ENCODE measurements at regions not wholly inside any gene's neighbourhood (a gene's known extent, or its start where the extent isn't known, plus 50 kb on each side); places are given as distances from the start of the nearest gene placed in this dataset.

DNA sequence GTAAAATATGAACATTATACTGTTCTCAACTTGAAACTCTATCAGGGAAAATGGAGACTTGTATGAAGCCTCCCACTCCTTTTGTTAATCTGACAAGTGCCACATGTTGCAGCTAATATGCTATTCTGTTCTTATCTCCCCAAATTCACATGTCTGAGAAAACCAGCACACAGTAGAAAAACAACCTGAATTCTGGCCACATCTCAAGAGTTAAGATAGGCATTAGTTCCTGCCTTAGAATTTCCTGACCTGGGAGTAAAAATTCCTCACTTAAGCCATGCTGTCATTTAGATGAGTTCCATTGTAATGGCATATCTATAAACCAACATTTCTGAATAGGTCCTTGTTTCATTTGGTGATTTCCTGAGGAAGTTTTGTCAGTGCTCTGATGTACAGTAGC lies 1098.5 kb downstream of the EFNB2 start:
- Histone ChIP-seq H3K4me1 (ENCODE audit: insufficient read depth, low read length) (peaks cover 5% of the 10 kb centered on the region; the same call in 1 of the 2 replicates), H3K9ac (ENCODE audit: low read depth, low read length) (no peak overlapping the region), H3K36me3 (ENCODE audit: insufficient read depth, low read length) (no peaks in the 10 kb centered on the region), H3K9me3 (ENCODE audit: control insufficient read depth, insufficient read depth, low read length) (no peaks in the 10 kb centered on the region)

DNA sequence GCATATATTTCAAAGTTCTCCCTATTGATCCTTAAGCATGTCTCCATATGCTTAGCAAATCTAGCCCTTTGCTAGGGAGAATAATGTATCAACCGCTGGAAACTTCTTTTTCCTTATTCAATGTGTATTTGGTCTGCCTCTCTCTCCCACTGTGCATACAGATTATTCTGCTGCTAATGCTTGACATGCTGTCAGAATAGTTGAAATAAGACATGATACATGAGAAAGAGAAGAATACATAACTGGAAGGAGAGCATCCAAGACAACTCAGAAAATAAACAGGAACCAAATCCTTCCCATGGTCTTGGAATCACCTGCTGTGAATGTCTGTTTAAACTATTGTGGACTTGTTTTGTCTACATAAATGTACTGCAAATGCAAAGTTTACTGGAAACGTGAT lies 1103.0 kb downstream of the EFNB2 start:
- H3K4me1 ChIP-seq (ENCODE audit: insufficient read depth, low read length) = peaks cover 5% of the 10 kb centered on the region; the same call in 1 of the 2 replicates
- H3K9me3 ChIP-seq (ENCODE audit: control insufficient read depth, insufficient read depth, low read length) = no peaks in the 10 kb centered on the region
- no peaks in the 10 kb centered on the region for H3K36me3 ChIP-seq (ENCODE audit: insufficient read depth, low read length)
- no peak overlapping the region for H3K9ac ChIP-seq (ENCODE audit: low read depth, low read length)

DNA sequence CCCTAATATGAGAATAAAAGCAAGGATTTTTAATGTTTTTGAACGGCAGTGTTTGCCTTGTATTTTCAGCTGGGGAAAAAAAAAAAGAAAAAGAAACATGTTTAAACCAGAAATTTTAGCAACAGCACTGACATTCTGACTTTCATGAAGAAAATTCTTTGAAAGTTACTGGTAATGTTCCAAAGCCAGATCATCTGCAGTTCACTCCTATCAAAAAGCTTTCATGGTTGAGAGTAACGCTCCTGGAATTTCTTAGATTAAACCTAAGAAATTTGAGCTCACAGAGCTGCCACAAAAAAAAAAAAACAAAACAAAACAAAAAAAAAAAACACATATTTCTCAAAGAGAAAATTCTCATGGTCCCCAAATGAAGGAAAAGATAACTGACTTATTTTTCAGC lies 1106.7 kb downstream of the EFNB2 start:
- no peak overlapping the region for H3K9ac ChIP-seq (ENCODE audit: low read depth, low read length)
- H3K4me1 ChIP-seq (ENCODE audit: insufficient read depth, low read length) = no peaks in the 10 kb centered on the region
- H3K9me3 ChIP-seq (ENCODE audit: control insufficient read depth, insufficient read depth, low read length) = no peaks in the 10 kb centered on the region
- no peaks in the 10 kb centered on the region for H3K36me3 ChIP-seq (ENCODE audit: insufficient read depth, low read length)

DNA sequence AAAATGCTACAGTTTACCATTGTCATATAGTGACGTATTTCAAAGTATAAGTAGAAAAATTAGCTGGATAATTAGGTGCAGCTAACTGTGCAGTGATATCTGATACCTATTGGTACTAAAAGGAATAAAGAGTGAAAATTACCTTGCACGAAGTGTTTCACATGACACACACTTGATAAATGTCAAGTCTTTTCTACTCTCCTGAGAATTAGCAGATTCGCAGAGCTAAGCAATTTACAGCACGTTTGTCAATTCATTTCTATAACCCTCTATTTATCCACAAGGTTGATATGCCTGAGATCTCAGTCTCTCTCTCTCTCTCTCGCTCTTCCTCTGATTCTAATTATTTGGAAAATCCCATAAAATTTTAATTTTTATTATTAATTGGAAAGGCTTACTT lies 1109.0 kb downstream of the EFNB2 start:
- no peak overlapping the region for H3K9ac ChIP-seq (ENCODE audit: low read depth, low read length)
- no peaks in the 10 kb centered on the region for H3K36me3 ChIP-seq (ENCODE audit: insufficient read depth, low read length)
- no peaks in the 10 kb centered on the region for H3K4me1 ChIP-seq (ENCODE audit: insufficient read depth, low read length)
- H3K9me3 ChIP-seq (ENCODE audit: control insufficient read depth, insufficient read depth, low read length) = no peaks in the 10 kb centered on the region

DNA sequence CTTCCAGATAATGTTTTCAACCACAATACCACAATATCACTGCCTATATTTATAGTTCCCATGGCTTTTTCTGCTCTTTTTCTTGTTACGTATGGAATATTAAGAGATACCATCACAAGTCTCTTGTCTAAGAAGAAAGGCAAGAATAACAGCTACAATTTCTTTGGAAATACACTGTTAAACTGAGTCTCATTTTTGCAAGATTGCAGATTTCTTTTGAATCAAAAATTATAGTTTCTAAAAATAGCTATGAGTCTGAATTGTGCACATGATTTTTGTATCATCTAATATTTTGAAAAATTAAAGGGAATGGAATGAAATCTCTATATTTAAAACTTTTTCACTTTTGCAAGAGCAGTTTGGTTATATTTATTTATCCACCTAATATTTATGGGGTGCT lies 1120.8 kb downstream of the EFNB2 start:
- no peaks in the 10 kb centered on the region for H3K36me3 ChIP-seq (ENCODE audit: insufficient read depth, low read length)
- no peaks in the 10 kb centered on the region for H3K4me1 ChIP-seq (ENCODE audit: insufficient read depth, low read length)
- H3K9ac ChIP-seq (ENCODE audit: low read depth, low read length) = no peak overlapping the region
- H3K9me3 ChIP-seq (ENCODE audit: control insufficient read depth, insufficient read depth, low read length) = no peaks in the 10 kb centered on the region

DNA sequence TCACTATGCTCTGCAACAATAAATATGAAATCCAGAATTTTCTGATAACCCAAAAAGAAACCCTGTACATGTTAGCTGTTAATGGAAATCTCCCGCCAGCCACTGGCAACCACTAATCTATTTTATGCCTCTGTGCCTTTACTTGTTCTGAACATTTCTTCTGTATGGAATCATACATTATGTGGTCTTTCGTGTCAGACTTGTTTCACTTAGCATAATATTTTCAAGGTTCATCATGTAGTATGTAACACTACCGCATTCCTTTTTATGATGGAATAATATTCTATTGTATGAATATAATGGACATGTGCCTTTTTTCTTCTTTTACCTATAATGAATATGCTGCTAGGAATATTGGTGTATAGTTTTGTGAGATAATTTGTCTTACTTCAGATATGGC lies 1123.3 kb downstream of the EFNB2 start:
- Histone ChIP-seq H3K9me3 (ENCODE audit: control insufficient read depth, insufficient read depth, low read length) (no peaks in the 10 kb centered on the region), H3K36me3 (ENCODE audit: insufficient read depth, low read length) (no peaks in the 10 kb centered on the region), H3K4me1 (ENCODE audit: insufficient read depth, low read length) (no peaks in the 10 kb centered on the region), H3K9ac (ENCODE audit: low read depth, low read length) (no peak overlapping the region)

DNA sequence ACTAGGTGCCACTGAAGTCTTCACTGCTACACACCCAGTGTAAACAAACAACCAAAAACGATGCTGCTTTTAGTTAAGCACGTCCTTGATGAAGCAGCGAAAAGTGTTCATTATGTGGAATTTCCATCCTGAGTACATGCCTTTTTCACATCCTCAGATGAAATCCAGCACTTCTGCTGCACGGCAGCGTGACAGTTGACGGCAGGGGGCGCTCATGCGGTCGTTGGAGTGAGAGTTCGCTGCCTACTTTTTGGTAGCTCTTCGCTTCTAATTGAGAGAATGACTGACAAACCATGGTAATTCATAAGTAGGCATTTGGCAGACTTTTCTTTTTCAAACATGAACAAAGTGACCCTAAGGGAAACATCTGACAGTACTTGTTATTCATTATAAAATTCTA lies 1124.9 kb downstream of the EFNB2 start:
- H3K9me3 ChIP-seq (ENCODE audit: control insufficient read depth, insufficient read depth, low read length) = no peaks in the 10 kb centered on the region
- no peaks in the 10 kb centered on the region for H3K36me3 ChIP-seq (ENCODE audit: insufficient read depth, low read length)
- H3K4me1 ChIP-seq (ENCODE audit: insufficient read depth, low read length) = no peaks in the 10 kb centered on the region
- peak overlapping the region; percentile 2; the same call in 1 of the 2 replicates for H3K9ac ChIP-seq (ENCODE audit: low read depth, low read length)

DNA sequence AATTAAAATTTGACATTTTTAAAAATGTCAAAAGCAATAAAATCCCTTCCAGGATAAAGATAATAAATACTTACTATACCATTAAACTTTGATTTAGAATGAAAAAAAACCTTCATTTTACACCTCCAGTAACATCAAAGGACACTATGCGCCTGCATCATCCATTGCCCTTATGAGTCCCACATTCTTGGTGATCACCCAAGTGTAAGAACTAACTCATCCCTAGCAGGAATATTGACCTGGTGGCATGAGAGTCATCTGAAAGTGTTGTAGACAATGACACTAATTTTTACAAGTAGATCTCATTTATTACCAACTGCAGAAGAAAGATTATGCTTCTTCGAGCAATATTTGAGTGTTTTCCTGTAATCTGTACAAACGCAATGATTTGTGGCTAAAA lies 1128.9 kb downstream of the EFNB2 start:
- Histone ChIP-seq H3K36me3 (ENCODE audit: insufficient read depth, low read length) (no peaks in the 10 kb centered on the region), H3K4me1 (ENCODE audit: insufficient read depth, low read length) (no peaks in the 10 kb centered on the region), H3K9me3 (ENCODE audit: control insufficient read depth, insufficient read depth, low read length) (no peaks in the 10 kb centered on the region), H3K9ac (ENCODE audit: low read depth, low read length) (no peak overlapping the region)

DNA sequence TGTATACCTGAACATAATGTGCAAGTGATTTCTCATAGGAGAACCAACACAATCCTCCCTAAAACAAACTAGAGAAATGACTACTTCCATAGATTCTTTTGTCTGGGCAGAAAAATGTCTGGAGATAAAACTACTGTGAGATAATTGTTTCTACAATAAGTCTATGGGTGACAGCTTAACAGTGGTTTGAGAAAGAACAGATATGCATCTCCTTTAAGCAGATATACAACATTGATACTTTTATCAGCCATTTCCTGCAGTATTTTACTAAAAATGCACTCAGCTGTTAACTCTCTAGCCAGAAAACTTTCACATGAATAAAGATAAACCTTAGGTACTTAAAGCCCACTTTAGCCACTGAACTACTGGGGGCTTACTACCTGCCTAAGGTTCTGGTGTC lies 1132.4 kb downstream of the EFNB2 start:
- Histone ChIP-seq H3K9me3 (ENCODE audit: control insufficient read depth, insufficient read depth, low read length) (no peaks in the 10 kb centered on the region), H3K36me3 (ENCODE audit: insufficient read depth, low read length) (no peaks in the 10 kb centered on the region), H3K9ac (ENCODE audit: low read depth, low read length) (no peak overlapping the region), H3K4me1 (ENCODE audit: insufficient read depth, low read length) (no peaks in the 10 kb centered on the region)

DNA sequence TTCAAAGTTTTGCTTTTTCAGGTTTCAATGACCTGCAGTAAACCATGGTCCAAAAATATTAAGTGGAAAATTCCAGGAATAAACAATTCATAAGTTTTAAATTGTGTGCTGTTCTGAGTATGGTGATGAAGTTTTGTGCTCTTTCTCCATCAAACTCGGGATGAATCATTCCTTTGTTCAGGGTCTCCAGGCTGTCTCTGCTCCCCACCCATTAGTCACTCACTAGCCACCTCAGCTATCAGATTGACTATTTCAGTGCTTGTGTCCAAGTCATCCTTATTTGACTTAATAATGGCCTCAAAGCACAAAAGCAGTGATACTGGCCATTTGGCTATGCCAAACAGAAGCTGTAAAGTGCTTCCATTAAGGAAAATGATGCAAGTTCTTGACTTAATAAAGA lies 1140.4 kb downstream of the EFNB2 start:
- no peaks in the 10 kb centered on the region for H3K9me3 ChIP-seq (ENCODE audit: control insufficient read depth, insufficient read depth, low read length)
- H3K36me3 ChIP-seq (ENCODE audit: insufficient read depth, low read length) = no peaks in the 10 kb centered on the region
- H3K4me1 ChIP-seq (ENCODE audit: insufficient read depth, low read length) = no peaks in the 10 kb centered on the region
- H3K9ac ChIP-seq (ENCODE audit: low read depth, low read length) = no peak overlapping the region

DNA sequence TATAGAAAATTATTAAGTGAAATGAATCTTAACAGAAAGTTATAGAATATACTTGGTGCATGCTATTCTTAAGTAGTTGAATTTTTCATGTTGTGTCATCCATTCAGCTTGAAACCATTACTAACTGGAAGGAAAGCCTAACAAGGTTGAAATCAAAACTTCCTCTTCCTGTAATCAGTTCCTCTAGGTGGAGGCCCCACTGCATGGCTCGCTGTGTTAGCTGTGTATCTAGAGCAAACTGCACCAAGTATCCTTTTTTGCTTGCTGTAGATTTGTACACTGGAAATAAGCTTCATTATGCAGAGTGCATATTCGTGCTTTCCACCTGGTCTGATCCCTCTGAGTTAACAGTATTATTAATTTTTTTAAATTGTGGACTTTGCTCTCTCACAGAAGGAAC lies 1146.1 kb downstream of the EFNB2 start:
- H3K9ac ChIP-seq (ENCODE audit: low read depth, low read length) = no peak overlapping the region
- no peaks in the 10 kb centered on the region for H3K9me3 ChIP-seq (ENCODE audit: control insufficient read depth, insufficient read depth, low read length)
- H3K36me3 ChIP-seq (ENCODE audit: insufficient read depth, low read length) = no peaks in the 10 kb centered on the region
- no peaks in the 10 kb centered on the region for H3K4me1 ChIP-seq (ENCODE audit: insufficient read depth, low read length)

DNA sequence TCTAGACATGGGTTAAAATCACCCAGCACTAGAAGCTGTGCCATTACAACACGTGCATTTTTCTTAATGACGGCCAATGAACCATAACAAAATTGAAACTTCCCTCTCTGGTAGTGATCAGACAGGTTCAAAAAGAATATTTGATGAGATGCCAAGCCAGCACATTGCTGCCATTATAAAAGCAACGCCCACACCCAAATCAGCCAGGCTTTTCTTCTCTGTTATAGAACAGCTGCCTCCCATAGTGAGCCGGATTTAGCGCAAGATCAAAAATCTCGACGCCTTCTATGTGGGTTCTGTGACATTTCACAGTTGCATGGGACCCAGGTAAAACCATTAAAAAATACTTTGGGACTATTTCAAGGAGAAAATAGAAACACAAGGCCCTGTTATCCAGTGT lies 1158.0 kb downstream of the EFNB2 start:
- Histone ChIP-seq H3K9me3 (ENCODE audit: control insufficient read depth, insufficient read depth, low read length) (no peaks in the 10 kb centered on the region), H3K4me1 (ENCODE audit: insufficient read depth, low read length) (no peaks in the 10 kb centered on the region), H3K36me3 (ENCODE audit: insufficient read depth, low read length) (no peaks in the 10 kb centered on the region)

DNA sequence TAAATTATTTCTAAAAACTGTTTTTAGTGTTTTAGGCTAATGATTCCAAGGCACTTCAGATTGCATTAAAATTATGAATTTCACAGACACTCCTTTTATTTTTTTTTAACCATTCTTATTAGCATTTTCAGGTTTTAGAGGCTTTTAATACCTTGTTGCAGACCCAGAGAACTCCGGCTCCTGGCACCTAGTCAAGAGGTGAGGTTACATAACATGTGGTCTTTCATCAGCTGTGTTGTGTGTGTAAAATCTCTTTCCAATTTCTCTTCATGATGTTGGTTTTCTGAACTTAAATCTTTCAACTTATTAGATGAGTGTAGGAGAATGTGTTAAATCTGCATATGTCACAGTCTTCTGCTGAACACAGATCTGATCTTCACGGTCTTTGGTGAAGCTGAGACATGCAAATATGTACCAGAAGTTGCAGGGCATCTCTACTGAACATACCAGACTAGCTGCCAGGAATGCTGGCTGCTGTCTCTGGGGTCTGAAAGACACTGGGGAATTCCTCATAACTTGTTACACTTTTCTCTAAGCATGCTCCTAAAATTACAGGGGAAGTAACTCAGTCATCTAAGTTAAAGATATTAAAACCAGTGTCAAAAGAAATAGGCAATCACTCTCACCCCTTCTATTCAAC lies 1165.3 kb downstream of the EFNB2 start:
- Histone ChIP-seq H3K4me1 (ENCODE audit: insufficient read depth, low read length) (no peaks in the 10 kb centered on the region), H3K9me3 (ENCODE audit: control insufficient read depth, insufficient read depth, low read length) (no peaks in the 10 kb centered on the region), H3K9ac (ENCODE audit: low read depth, low read length) (no peak overlapping the region), H3K36me3 (ENCODE audit: insufficient read depth, low read length) (no peaks in the 10 kb centered on the region)

More for the DNA sequence above, 1158.0 kb downstream of the EFNB2 start:
- no peak overlapping the region for H3K9ac ChIP-seq (ENCODE audit: low read depth, low read length)

DNA sequence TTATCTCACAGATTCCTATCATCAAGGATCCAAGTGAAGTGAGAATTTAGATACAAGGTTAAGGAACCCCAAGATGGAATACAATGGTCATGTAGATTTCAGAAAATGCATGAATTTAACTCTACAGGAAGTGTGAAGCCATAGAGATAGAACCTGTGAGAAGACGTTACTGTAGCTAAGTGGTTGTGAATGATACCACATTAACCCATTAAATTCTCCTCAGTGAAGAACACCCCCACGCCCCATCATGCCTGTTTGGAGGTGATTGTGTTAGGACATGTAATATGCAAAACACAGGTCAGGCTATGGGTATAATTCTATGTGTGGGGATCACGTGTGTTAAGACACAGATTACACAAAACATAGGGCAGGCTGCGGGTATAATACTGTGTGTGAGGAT lies 1166.7 kb downstream of the EFNB2 start:
- 0 out of 2 replicates have a peak, but pooled peaks cover 2% of the 10 kb centered on the region for H3K4me1 ChIP-seq (ENCODE audit: insufficient read depth, low read length)
- H3K36me3 ChIP-seq (ENCODE audit: insufficient read depth, low read length) = no peaks in the 10 kb centered on the region
- no peaks in the 10 kb centered on the region for H3K9me3 ChIP-seq (ENCODE audit: control insufficient read depth, insufficient read depth, low read length)
- no peak overlapping the region for H3K9ac ChIP-seq (ENCODE audit: low read depth, low read length)

DNA sequence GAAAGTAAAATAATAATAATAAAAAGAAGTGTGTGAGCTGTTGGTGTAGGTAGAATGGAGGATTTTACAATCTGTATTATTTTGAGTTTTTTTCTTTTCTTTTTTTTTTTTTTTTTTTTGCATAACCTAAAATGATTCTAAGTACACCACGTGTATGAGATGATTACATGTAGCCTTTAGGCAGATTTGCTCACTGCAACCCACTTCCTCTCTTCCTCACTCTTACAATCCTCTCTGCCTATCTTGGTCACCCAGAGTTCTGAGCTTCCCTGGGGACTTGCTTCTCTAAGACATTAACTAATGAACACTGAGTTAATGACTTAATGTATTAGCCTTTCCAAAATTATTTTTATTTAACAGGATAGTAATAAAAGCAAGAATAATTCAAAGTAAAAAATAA lies 1169.6 kb downstream of the EFNB2 start:
- Histone ChIP-seq H3K36me3 (ENCODE audit: insufficient read depth, low read length) (no peaks in the 10 kb centered on the region), H3K9me3 (ENCODE audit: control insufficient read depth, insufficient read depth, low read length) (no peaks in the 10 kb centered on the region), H3K9ac (ENCODE audit: low read depth, low read length) (no peak overlapping the region)

More for the DNA sequence above, 1169.6 kb downstream of the EFNB2 start:
- 0 out of 2 replicates have a peak, but pooled peaks cover 5% of the 10 kb centered on the region for H3K4me1 ChIP-seq (ENCODE audit: insufficient read depth, low read length)
